LNCAP (cell line): ENCODE measurements at regions not wholly inside any gene's neighbourhood (a gene's known extent, or its start where the extent isn't known, plus 50 kb on each side); places are given as distances from the start of the nearest gene placed in this dataset.

Experiments
- CTCF ChIP-seq: fragments of 450-650 bp; IDR thresholded peaks from 2 replicates; pipeline ENCODE4 v1.5.1; 2017; ENCODE audit warnings: mild to moderate bottlenecking

DNA sequence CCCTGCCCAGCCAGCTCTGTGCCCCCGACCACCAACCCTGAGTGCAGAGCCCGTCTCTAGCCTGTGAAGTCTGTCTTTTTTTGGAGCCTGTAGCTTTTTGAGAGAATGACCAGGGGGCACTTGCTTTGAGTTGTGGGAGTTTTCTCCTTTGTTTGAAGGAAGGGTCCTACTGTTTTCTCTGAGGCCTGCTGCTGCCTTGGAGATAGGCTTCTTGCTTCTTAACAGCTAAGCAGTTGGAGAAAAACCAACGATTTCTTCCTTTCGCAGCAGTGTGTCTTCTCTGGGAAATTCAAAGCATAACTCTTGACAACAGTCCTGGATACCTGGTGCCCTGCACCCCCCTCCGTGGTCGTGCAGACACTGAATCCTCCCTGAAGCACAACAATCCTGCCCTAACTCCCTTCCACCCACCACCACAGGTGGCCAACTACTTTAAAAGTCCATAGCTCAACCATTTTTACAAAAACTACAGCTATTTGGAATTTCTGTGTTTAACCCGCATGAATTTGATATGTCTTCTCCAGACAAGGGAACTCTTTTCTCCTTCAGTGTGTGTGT is 61.0 kb downstream of the FAM50B start:
- no peak for TF ChIP-seq CTCF

- TF ChIP-seq CTCF: no peak
Observed at GRCh38 chr6:3911130-3911529, 62.0 kb downstream of the FAM50B start.

- no peak for TF ChIP-seq CTCF
Observed at GRCh38 chr6:3911614-3912336, 62.6 kb downstream of the FAM50B start.

GRCh38 chr6:3912361-3913076 is 63.3 kb downstream of the FAM50B start:
- no peak for TF ChIP-seq CTCF

GRCh38 chr6:3913077-3913957 is 64.1 kb downstream of the FAM50B start:
- TF ChIP-seq CTCF: no peak

- TF ChIP-seq CTCF: no peak
Observed at GRCh38 chr6:3913958-3914337, 64.8 kb downstream of the FAM50B start.

GRCh38 chr6:3915076-3915791 is 66.1 kb downstream of the FAM50B start:
- no peak for TF ChIP-seq CTCF
